GM19438 (cell line): ENCODE measurements at regions not wholly inside any gene's neighbourhood (a gene's known extent, or its start where the extent isn't known, plus 50 kb on each side); places are given as distances from the start of the nearest gene placed in this dataset.
"Not testable (repeated sequence)": the region's sequence is repeated elsewhere in the genome, so short reads cannot be mapped to it uniquely, and the experiment has no call there.

ENCODE experiments used
- ATAC-seq: cut with Tn5 transposase; IDR thresholded peaks from one replicate; pipeline ENCODE4 v1.9.1; 2021; ENCODE audit warnings: low read depth; ENCODE audit not compliant: unreplicated experiment

GRCh38 chr4:165548702-165549101 is 169.9 kb downstream of the CPE start:
- no peak for ATAC-seq

GRCh38 chr4:165553221-165553810 is 174.5 kb downstream of the CPE start:
- ATAC-seq, result no peak

GRCh38 chr4:165555302-165555701 is 176.5 kb downstream of the CPE start:
- no peak for ATAC-seq

- no peak for ATAC-seq
These were observed 177.6 kb downstream of the CPE start for GRCh38 chr4:165556383-165556782.

GRCh38 chr4:165560941-165561340 is 182.1 kb downstream of the CPE start:
- ATAC-seq, result no peak

GRCh38 chr4:165563851-165564250 is 185.0 kb downstream of the CPE start:
- no peak for ATAC-seq

- ATAC-seq, result no peak
These were observed 190.2 kb downstream of the CPE start for GRCh38 chr4:165569031-165569430.

- ATAC-seq, result not testable (repeated sequence)
These were observed 192.7 kb downstream of the CPE start for GRCh38 chr4:165571476-165571875.

- no peak for ATAC-seq
These were observed 201.6 kb downstream of the CPE start for GRCh38 chr4:165580351-165580905.

GRCh38 chr4:165583341-165583740 is 204.5 kb downstream of the CPE start:
- ATAC-seq, result no peak

- no peak for ATAC-seq
These were observed 206.1 kb downstream of the CPE start for GRCh38 chr4:165584916-165585315.

- no peak for ATAC-seq
These were observed 209.9 kb downstream of the CPE start for GRCh38 chr4:165588534-165589315.

- ATAC-seq, result no peak
These were observed 213.6 kb downstream of the CPE start for GRCh38 chr4:165592386-165592785.

GRCh38 chr4:165597581-165598480 is 219.0 kb downstream of the CPE start:
- no peak for ATAC-seq

- ATAC-seq, result no peak
These were observed 222.3 kb downstream of the CPE start for GRCh38 chr4:165600959-165601683.

- ATAC-seq, result no peak
These were observed 223.8 kb downstream of the CPE start for GRCh38 chr4:165602621-165603020.

GRCh38 chr4:165604181-165604580 is 225.4 kb downstream of the CPE start:
- no peak for ATAC-seq

- ATAC-seq, result no peak
These were observed 227.0 kb downstream of the CPE start for GRCh38 chr4:165605811-165606210.

- no peak for ATAC-seq
These were observed 227.8 kb downstream of the CPE start for GRCh38 chr4:165606465-165607205.

GRCh38 chr4:165609653-165610052 is 230.8 kb downstream of the CPE start:
- no peak for ATAC-seq
